LNCaP clone FGC (cell line): ENCODE measurements at regions not wholly inside any gene's neighbourhood (a gene's known extent, or its start where the extent isn't known, plus 50 kb on each side); places are given as distances from the start of the nearest gene placed in this dataset.

Experiments
- DNase-seq: peaks from one replicate; pipeline ENCODE4 v3.0.0-alpha.2; 2011; ENCODE audit warnings: low read depth
- H3K4me3 ChIP-seq: 2 replicates; pipeline ENCODE4 v1.5.1; 2011; ENCODE audit warnings: mild to moderate bottlenecking, low read depth, low read length, control low read depth
- CTCF ChIP-seq: IDR thresholded peaks from 2 replicates; pipeline ENCODE4 v1.5.1; 2012; ENCODE audit warnings: mild to moderate bottlenecking; ENCODE audit not compliant: control insufficient read depth, insufficient read depth; ENCODE audit errors: extremely low read depth

GRCh38 chr2:234550511-234551107, 53.7 kb upstream of the ARL4C start:
- TF ChIP-seq CTCF, result peak; percentile 94

GRCh38 chr2:234550056-234550455, 53.2 kb upstream of the ARL4C start:
- no peak for TF ChIP-seq CTCF
- no peak for DNase-seq
- no peak overlapping the region for H3K4me3 ChIP-seq

More at GRCh38 chr2:234550511-234551107, 53.7 kb upstream of the ARL4C start:
- no peak for DNase-seq
- H3K4me3 ChIP-seq, result no peak overlapping the region

- H3K4me3 ChIP-seq, result no peak overlapping the region
- TF ChIP-seq CTCF, result no peak
- DNase-seq, result no peak
Measured at GRCh38 chr2:234548695-234549420, 52.0 kb upstream of the ARL4C start.

- TF ChIP-seq CTCF, result no peak
- DNase-seq, result no peak
- H3K4me3 ChIP-seq, result no peak overlapping the region
Measured at GRCh38 chr2:234546770-234547169, 49.9 kb upstream of the ARL4C start.
